ENCODE measurements at regions not wholly inside any gene's neighbourhood (a gene's known extent, or its start where the extent isn't known, plus 50 kb on each side); places are given as distances from the start of the nearest gene placed in this dataset.

- no peaks in the 10 kb centered on the region for H3K27me3 Mint-ChIP-seq
- H3K4me3 Mint-ChIP-seq, result no peak overlapping the region
Observed at GRCh38 chr12:85489194-85489593, 209.2 kb downstream of the ALX1 start.

GRCh38 chr12:85504164-85504563 is 224.1 kb downstream of the ALX1 start:
- no peak overlapping the region for H3K4me3 Mint-ChIP-seq
- H3K27ac Mint-ChIP-seq, result no peak overlapping the region
- H3K9me3 ChIP-seq (ENCODE audit: control insufficient read depth, low read length, poor library complexity, severe bottlenecking), result no peaks in the 10 kb centered on the region
- no peaks in the 10 kb centered on the region for H3K36me3 Mint-ChIP-seq (ENCODE audit: low read depth)
- no peaks in the 10 kb centered on the region for H3K4me1 Mint-ChIP-seq
- no peaks in the 10 kb centered on the region for H3K27me3 Mint-ChIP-seq
- no peak for ATAC-seq
- no peak for DNase-seq

More at GRCh38 chr12:85489194-85489593, 209.2 kb downstream of the ALX1 start:
- H3K9me3 ChIP-seq (ENCODE audit: control insufficient read depth, low read length, poor library complexity, severe bottlenecking), result no peaks in the 10 kb centered on the region
- no peaks in the 10 kb centered on the region for H3K4me1 Mint-ChIP-seq
- no peak for ATAC-seq
- H3K36me3 Mint-ChIP-seq (ENCODE audit: low read depth), result no peaks in the 10 kb centered on the region
- no peak for DNase-seq
- no peak overlapping the region for H3K27ac Mint-ChIP-seq

- Mint-ChIP-seq H3K4me3 (no peak overlapping the region), H3K27me3 (no peaks in the 10 kb centered on the region), H3K36me3 (ENCODE audit: low read depth) (no peaks in the 10 kb centered on the region), H3K4me1 (no peaks in the 10 kb centered on the region), H3K27ac (no peak overlapping the region)
- DNase-seq (no peak), ATAC-seq (no peak)
- no peaks in the 10 kb centered on the region for H3K9me3 ChIP-seq (ENCODE audit: control insufficient read depth, low read length, poor library complexity, severe bottlenecking)
Observed at GRCh38 chr12:85504624-85505023, 224.6 kb downstream of the ALX1 start.

GRCh38 chr12:85507456-85507855 is 227.4 kb downstream of the ALX1 start:
- no peak overlapping the region for H3K4me3 Mint-ChIP-seq
- ATAC-seq, result no peak
- no peaks in the 10 kb centered on the region for H3K4me1 Mint-ChIP-seq
- H3K36me3 Mint-ChIP-seq (ENCODE audit: low read depth), result no peaks in the 10 kb centered on the region
- no peaks in the 10 kb centered on the region for H3K9me3 ChIP-seq (ENCODE audit: control insufficient read depth, low read length, poor library complexity, severe bottlenecking)
- no peaks in the 10 kb centered on the region for H3K27me3 Mint-ChIP-seq
- H3K27ac Mint-ChIP-seq, result no peak overlapping the region
- DNase-seq, result no peak

GRCh38 chr12:85509081-85509856 is 229.2 kb downstream of the ALX1 start:
- Mint-ChIP-seq H3K27ac (no peak overlapping the region), H3K36me3 (ENCODE audit: low read depth) (no peaks in the 10 kb centered on the region), H3K27me3 (no peaks in the 10 kb centered on the region), H3K4me3 (no peak overlapping the region), H3K4me1 (no peaks in the 10 kb centered on the region)
- no peak for DNase-seq
- H3K9me3 ChIP-seq (ENCODE audit: control insufficient read depth, low read length, poor library complexity, severe bottlenecking), result no peaks in the 10 kb centered on the region
- no peak for ATAC-seq

- no peaks in the 10 kb centered on the region for H3K9me3 ChIP-seq (ENCODE audit: control insufficient read depth, low read length, poor library complexity, severe bottlenecking)
- Mint-ChIP-seq H3K4me1 (no peaks in the 10 kb centered on the region), H3K4me3 (no peak overlapping the region), H3K36me3 (ENCODE audit: low read depth) (no peaks in the 10 kb centered on the region), H3K27me3 (no peaks in the 10 kb centered on the region), H3K27ac (no peak overlapping the region)
- ATAC-seq (no peak), DNase-seq (no peak)
Observed at GRCh38 chr12:85509857-85510256, 229.8 kb downstream of the ALX1 start.

- Mint-ChIP-seq H3K36me3 (ENCODE audit: low read depth) (no peaks in the 10 kb centered on the region), H3K27me3 (no peaks in the 10 kb centered on the region), H3K4me1 (no peaks in the 10 kb centered on the region), H3K27ac (no peak overlapping the region), H3K4me3 (no peak overlapping the region)
- H3K9me3 ChIP-seq (ENCODE audit: control insufficient read depth, low read length, poor library complexity, severe bottlenecking), result no peaks in the 10 kb centered on the region
- ATAC-seq (no peak), DNase-seq (no peak)
Observed at GRCh38 chr12:85516039-85516438, 236.0 kb downstream of the ALX1 start.

GRCh38 chr12:85516667-85517325 is 236.8 kb downstream of the ALX1 start:
- Mint-ChIP-seq H3K4me1 (no peaks in the 10 kb centered on the region), H3K4me3 (no peak overlapping the region), H3K27me3 (no peaks in the 10 kb centered on the region), H3K36me3 (ENCODE audit: low read depth) (no peaks in the 10 kb centered on the region), H3K27ac (no peak overlapping the region)
- H3K9me3 ChIP-seq (ENCODE audit: control insufficient read depth, low read length, poor library complexity, severe bottlenecking), result no peaks in the 10 kb centered on the region
- DNase-seq, result no peak
- ATAC-seq, result no peak

GRCh38 chr12:85519163-85519562 is 239.1 kb downstream of the ALX1 start:
- Mint-ChIP-seq H3K27me3 (no peaks in the 10 kb centered on the region), H3K27ac (no peak overlapping the region), H3K4me3 (no peak overlapping the region), H3K36me3 (ENCODE audit: low read depth) (no peaks in the 10 kb centered on the region), H3K4me1 (no peaks in the 10 kb centered on the region)
- ATAC-seq (no peak), DNase-seq (no peak)
- no peaks in the 10 kb centered on the region for H3K9me3 ChIP-seq (ENCODE audit: control insufficient read depth, low read length, poor library complexity, severe bottlenecking)

GRCh38 chr12:85523197-85523596 is 243.2 kb downstream of the ALX1 start:
- ATAC-seq (no peak), DNase-seq (no peak)
- Mint-ChIP-seq H3K27ac (no peak overlapping the region), H3K4me1 (no peaks in the 10 kb centered on the region), H3K36me3 (ENCODE audit: low read depth) (no peaks in the 10 kb centered on the region), H3K27me3 (no peaks in the 10 kb centered on the region), H3K4me3 (no peak overlapping the region)
- no peaks in the 10 kb centered on the region for H3K9me3 ChIP-seq (ENCODE audit: control insufficient read depth, low read length, poor library complexity, severe bottlenecking)

- Mint-ChIP-seq H3K27ac (no peak overlapping the region), H3K4me1 (no peaks in the 10 kb centered on the region), H3K4me3 (no peak overlapping the region), H3K27me3 (no peaks in the 10 kb centered on the region), H3K36me3 (ENCODE audit: low read depth) (no peaks in the 10 kb centered on the region)
- ATAC-seq (no peak), DNase-seq (no peak)
- H3K9me3 ChIP-seq (ENCODE audit: control insufficient read depth, low read length, poor library complexity, severe bottlenecking), result no peaks in the 10 kb centered on the region
Observed at GRCh38 chr12:85527192-85527591, 247.2 kb downstream of the ALX1 start.

GRCh38 chr12:85529896-85530295 is 249.9 kb downstream of the ALX1 start:
- ATAC-seq, result no peak
- Mint-ChIP-seq H3K27ac (no peak overlapping the region), H3K4me3 (no peak overlapping the region), H3K36me3 (ENCODE audit: low read depth) (no peaks in the 10 kb centered on the region), H3K4me1 (no peaks in the 10 kb centered on the region), H3K27me3 (no peaks in the 10 kb centered on the region)
- no peaks in the 10 kb centered on the region for H3K9me3 ChIP-seq (ENCODE audit: control insufficient read depth, low read length, poor library complexity, severe bottlenecking)
- DNase-seq, result no peak

GRCh38 chr12:85530456-85530855 is 250.4 kb downstream of the ALX1 start:
- H3K27me3 Mint-ChIP-seq, result no peaks in the 10 kb centered on the region
- H3K4me1 Mint-ChIP-seq, result no peaks in the 10 kb centered on the region
- H3K9me3 ChIP-seq (ENCODE audit: control insufficient read depth, low read length, poor library complexity, severe bottlenecking), result no peaks in the 10 kb centered on the region
- ATAC-seq (no peak), DNase-seq (no peak)
- H3K4me3 Mint-ChIP-seq, result no peak overlapping the region
- no peaks in the 10 kb centered on the region for H3K36me3 Mint-ChIP-seq (ENCODE audit: low read depth)
- H3K27ac Mint-ChIP-seq, result no peak overlapping the region

GRCh38 chr12:85531341-85531740 is 251.3 kb downstream of the ALX1 start:
- Mint-ChIP-seq H3K4me3 (no peak overlapping the region), H3K27me3 (no peaks in the 10 kb centered on the region), H3K27ac (no peak overlapping the region), H3K4me1 (no peaks in the 10 kb centered on the region), H3K36me3 (ENCODE audit: low read depth) (no peaks in the 10 kb centered on the region)
- no peaks in the 10 kb centered on the region for H3K9me3 ChIP-seq (ENCODE audit: control insufficient read depth, low read length, poor library complexity, severe bottlenecking)
- DNase-seq (no peak), ATAC-seq (no peak)
